K562 (cell line): ENCODE measurements at regions not wholly inside any gene's neighbourhood (a gene's known extent, or its start where the extent isn't known, plus 50 kb on each side); places are given as distances from the start of the nearest gene placed in this dataset.

Experiments
- ATF2 ChIP-seq: sonication (generic); formaldehyde crosslinking; IDR thresholded peaks from 2 replicates; pipeline ENCODE4 v1.8.1; 2022; ENCODE audit warnings: missing genetic modification reagents
- CCAR2 ChIP-seq: fragments of 200-400 bp; formaldehyde crosslinking; IDR thresholded peaks from 2 replicates; pipeline ENCODE4 v1.6.1; 2017; ENCODE audit warnings: mild to moderate bottlenecking, low read depth, low read length
- CLOCK ChIP-seq: fragments of 250-450 bp; sonication (Bioruptor Pico); IDR thresholded peaks from 2 replicates; pipeline ENCODE4 v1.4.0; 2020; ENCODE audit warnings: mild to moderate bottlenecking, moderate library complexity, borderline replicate concordance
- CTCF ChIP-seq, 3 experiments: IDR thresholded peaks in 2 of 3; conservative IDR thresholded peaks in 1 of 3; 2 replicates each; pipeline ENCODE4 v1.5.1; 2011 to 2012; ENCODE audit warnings: low read length in 3 of 3, mild to moderate bottlenecking in 3 of 3, control low read depth in 2 of 3, improper control_type of control experiment in 1 of 3, inconsistent platforms in 1 of 3, low read depth in 1 of 3, mixed read lengths in 1 of 3, moderate library complexity in 1 of 3; ENCODE audit not compliant: insufficient read depth in 2 of 3
- GABPA ChIP-seq: fragments of 200-800 bp; sonication (Bioruptor generic); conservative IDR thresholded peaks from 2 replicates; pipeline ENCODE4 v1.6.1; 2016; ENCODE audit warnings: low read depth, missing genetic modification characterization, missing compliant biosample characterization
- MEF2A ChIP-seq: IDR thresholded peaks from 2 replicates; pipeline ENCODE4 v1.6.1; 2011; ENCODE audit warnings: low read depth, mild to moderate bottlenecking, low read length, moderate library complexity; ENCODE audit not compliant: control insufficient read depth
- NCOA4 ChIP-seq: fragments of 450-650 bp; IDR thresholded peaks from 2 replicates; pipeline ENCODE4 v1.6.1; 2018; ENCODE audit warnings: mild to moderate bottlenecking; ENCODE audit not compliant: partially characterized antibody
- POLR2AphosphoS5 ChIP-seq: IDR thresholded peaks from 2 replicates; pipeline ENCODE4 v1.6.1; 2011; ENCODE audit warnings: mild to moderate bottlenecking, low read depth, low read length, moderate library complexity; ENCODE audit not compliant: control insufficient read depth, insufficient read depth
- REST ChIP-seq, 2 experiments: fragments of 450-650 bp; formaldehyde crosslinking in 1 of 2; IDR thresholded peaks; 2 replicates each; pipeline versions ENCODE4 v1.4.0 to v1.6.1; 2014 to 2020; ENCODE audit warnings: mild to moderate bottlenecking in 2 of 2, borderline replicate concordance in 1 of 2, low read depth in 1 of 2
- RNF2 ChIP-seq: sonication (generic); IDR thresholded peaks from 2 replicates; pipeline ENCODE4 v1.6.1; 2016
- SIN3A ChIP-seq, 2 experiments: fragments of 150-350 bp in 1 of 2; IDR thresholded peaks; 2 replicates each; pipeline ENCODE4 v1.6.1; 2011 to 2016; ENCODE audit warnings: borderline replicate concordance in 2 of 2, low read depth in 2 of 2, low read length in 2 of 2, mild to moderate bottlenecking in 2 of 2, moderate library complexity in 2 of 2; ENCODE audit not compliant: control insufficient read depth in 1 of 2
- STAT5B ChIP-seq: fragments of 250-450 bp; sonication (Bioruptor Pico); IDR thresholded peaks from 2 replicates; pipeline ENCODE4 v1.8.0; 2021; ENCODE audit warnings: mild to moderate bottlenecking, inconsistent platforms
- TCF7L2 ChIP-seq: fragments of 150-350 bp; IDR thresholded peaks from 2 replicates; pipeline ENCODE4 v1.6.1; 2016; ENCODE audit warnings: low read depth, mild to moderate bottlenecking, low read length, moderate library complexity
- ZNF3 ChIP-seq: fragments of 250-450 bp; sonication (Bioruptor Pico); IDR thresholded peaks from 2 replicates; pipeline ENCODE4 v1.5.0; 2021; ENCODE audit warnings: mild to moderate bottlenecking, moderate library complexity

- TF ChIP-seq ZNF3 (no peak), MEF2A (no peak), CTCF (IDR thresholded peaks at IDR 0.05 in 2 of 3, conservative IDR thresholded peaks at IDR 0.05 in 1 of 3; ENCODE audit: insufficient read depth in 2 of 3, low read depth in 1 of 3, low read length in 3 of 3) (no peak), SIN3A (IDR thresholded peaks at IDR 0.05; ENCODE audit: borderline replicate concordance in 2 of 2, control insufficient read depth in 1 of 2, low read depth in 2 of 2, low read length in 2 of 2) (no peak), CLOCK (no peak), GABPA (tag) (no peak), STAT5B (no peak), CCAR2 (no peak), ATF2 (CRISPR knock-in tag) (no peak), POLR2AphosphoS5 (no peak), REST (IDR thresholded peaks at IDR 0.05; ENCODE audit: borderline replicate concordance) (no peak), REST (CRISPR knock-in tag; IDR thresholded peaks at IDR 0.05; ENCODE audit: low read depth) (no peak), TCF7L2 (no peak), NCOA4 (no peak), RNF2 (no peak)
Measured at GRCh38 chr6:91428953-91429560, 842.2 kb upstream of the MAP3K7 start.
